CD4-positive, alpha-beta T cell (primary cell): ENCODE measurements at regions not wholly inside any gene's neighbourhood (a gene's known extent, or its start where the extent isn't known, plus 50 kb on each side); places are given as distances from the start of the nearest gene placed in this dataset.

Experiments
- ATAC-seq: fragments of 200-7000 bp; cut with Tn5 transposase; one replicate; pipeline ENCODE4 v1.10.0; 2022; ENCODE audit warnings: mild to moderate bottlenecking; ENCODE audit not compliant: poor library complexity
- CTCF ChIA-PET: fragments of 350-600 bp; sonication (Branson Sonifier 250); formaldehyde crosslinking; loops from one replicate; lab custom pipeline; 2021; ENCODE audit warnings: antibody characterized with exemption, inconsistent platforms; lab: Charles Lee
- POLR2A ChIA-PET: fragments of 350-600 bp; sonication (Branson Sonifier 250); formaldehyde crosslinking; loops from one replicate; lab custom pipeline; 2021; ENCODE audit warnings: antibody characterized with exemption, inconsistent platforms; lab: Charles Lee
- DNase-seq, 14 experiments: peaks; one replicate each; pipeline ENCODE4 v3.0.0-alpha.2; 2013 to 2020; ENCODE audit warnings: mixed read lengths in 2 of 14
- H3K27ac ChIP-seq, 2 donors: one replicate each; pipeline versions ENCODE4 v1.5.1 to v1.7.0; 2013; ENCODE audit warnings: low read length in 2 of 2, low read depth in 1 of 2, mild to moderate bottlenecking in 1 of 2
- H3K27me3 ChIP-seq, 2 experiments: 1 replicate in 1 of 2; 2 replicates in 1 of 2; pipeline versions ENCODE4 v1.6.1 to v1.7.0; 2013; ENCODE audit warnings: low read length in 2 of 2, control low read depth in 1 of 2, mild to moderate bottlenecking in 1 of 2, moderate library complexity in 1 of 2; ENCODE audit not compliant: insufficient read depth in 2 of 2, control insufficient read depth in 1 of 2
- H3K36me3 ChIP-seq: one replicate; pipeline ENCODE4 v1.6.1; 2013; ENCODE audit warnings: low read length, control low read depth; ENCODE audit not compliant: insufficient read depth
- H3K4me1 ChIP-seq: one replicate; pipeline ENCODE4 v1.6.1; 2013; ENCODE audit warnings: low read length, control low read depth; ENCODE audit not compliant: insufficient read depth
- H3K4me3 ChIP-seq: one replicate; pipeline ENCODE4 v1.5.1; 2013; ENCODE audit warnings: mild to moderate bottlenecking, low read length, moderate library complexity
- H3K9me3 ChIP-seq, 2 experiments: 1 replicate in 1 of 2; 2 replicates in 1 of 2; pipeline versions ENCODE4 v1.6.1 to v1.7.0; 2013; ENCODE audit warnings: low read length in 2 of 2, mild to moderate bottlenecking in 2 of 2, control low read depth in 1 of 2, moderate library complexity in 1 of 2; ENCODE audit not compliant: control insufficient read depth in 1 of 2, insufficient read depth in 1 of 2
- H3K27ac Mint-ChIP-seq: one replicate; pipeline ENCODE4 v1.8.0; 2020; ENCODE audit warnings: mixed read lengths
- H3K27me3 Mint-ChIP-seq: one replicate; pipeline ENCODE4 v1.8.0; 2021; ENCODE audit warnings: mixed read lengths
- H3K36me3 Mint-ChIP-seq: one replicate; pipeline ENCODE4 v1.8.0; 2021; ENCODE audit warnings: low read depth, mixed read lengths
- H3K4me1 Mint-ChIP-seq: one replicate; pipeline ENCODE4 v1.8.0; 2021; ENCODE audit warnings: low read depth, mixed read lengths
- H3K4me3 Mint-ChIP-seq: one replicate; pipeline ENCODE4 v1.8.0; 2020; ENCODE audit warnings: mild to moderate bottlenecking, mixed read lengths
- H3K9me3 Mint-ChIP-seq: one replicate; pipeline ENCODE4 v1.8.0; 2020; ENCODE audit warnings: mixed read lengths
- intact Hi-C, 2 experiments: fragments of 100-400 bp; cut with DNase I in 1 of 2; cut with micrococcal nuclease in 1 of 2; formaldehyde crosslinking; loops; one replicate each; pipeline versions ENCODE4 v1.15.1 to v1.9.0; 2023 to 2025; cut with DNase I, micrococcal nuclease
- TF ChIP-seq, protein P1 (sequence below): fragments of 200-600 bp; IDR thresholded peaks from one replicate; pipeline ENCODE4 v1.8.0; 2022; ENCODE audit warnings: antibody characterized with exemption, mild to moderate bottlenecking

DNA sequence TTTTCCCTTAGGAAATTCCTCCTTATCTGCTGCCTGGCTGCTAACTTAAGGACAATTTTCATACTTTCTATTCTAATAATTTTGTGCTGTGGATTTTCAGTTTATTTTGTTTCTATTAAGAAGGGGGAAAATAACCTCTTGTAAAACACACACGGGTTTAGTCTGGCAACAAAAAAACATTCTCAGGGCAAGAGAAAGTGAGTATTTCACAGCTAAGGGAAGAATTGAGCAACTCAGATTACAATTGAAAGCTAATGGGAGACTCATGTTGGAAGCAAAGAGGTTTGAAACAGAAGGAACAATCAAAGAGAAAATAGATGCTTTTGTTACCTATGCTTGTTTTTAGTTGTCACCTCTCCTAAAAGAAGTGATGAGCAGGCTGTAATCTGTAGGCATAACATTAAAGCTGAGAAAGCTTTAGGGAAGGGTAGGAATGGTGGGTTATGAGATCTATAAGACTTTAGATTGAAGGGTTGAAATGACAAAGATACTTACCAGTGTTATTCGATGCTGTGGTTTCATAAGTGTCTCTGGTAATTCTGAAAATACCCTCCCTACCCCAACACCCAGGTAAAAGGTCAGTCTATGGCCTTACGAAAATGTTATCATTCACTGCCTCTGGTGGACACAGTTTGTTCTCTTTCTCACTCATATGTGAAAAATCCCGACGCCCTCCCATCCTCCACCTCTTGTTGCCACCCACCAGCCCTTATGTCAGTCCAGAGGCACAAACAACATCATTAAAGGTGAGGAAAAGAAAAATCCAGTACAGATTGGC lies 510.9 kb downstream of the TXNL1 start:
- Histone ChIP-seq H3K4me1 (no peaks in the 10 kb centered on the region), H3K27me3 (no peaks in the 10 kb centered on the region), H3K4me3 (no peak overlapping the region), H3K9me3 (no peaks in the 10 kb centered on the region), H3K27ac (no peak overlapping the region), H3K36me3 (no peaks in the 10 kb centered on the region)
- ChIA-PET CTCF (no interaction called here), POLR2A (no interaction called here)
- no peaks in the 10 kb centered on the region for H3K9me3 Mint-ChIP-seq
- H3K4me3 Mint-ChIP-seq = no peak overlapping the region
- DNase-seq (no peak), ATAC-seq (no peak)
- H3K4me1 Mint-ChIP-seq = no peaks in the 10 kb centered on the region
- H3K27ac Mint-ChIP-seq = no peak overlapping the region
- intact Hi-C loops = no loop called here
- H3K27me3 Mint-ChIP-seq = no peaks in the 10 kb centered on the region
- H3K36me3 Mint-ChIP-seq = no peaks in the 10 kb centered on the region
- TF ChIP-seq, protein P1, sequence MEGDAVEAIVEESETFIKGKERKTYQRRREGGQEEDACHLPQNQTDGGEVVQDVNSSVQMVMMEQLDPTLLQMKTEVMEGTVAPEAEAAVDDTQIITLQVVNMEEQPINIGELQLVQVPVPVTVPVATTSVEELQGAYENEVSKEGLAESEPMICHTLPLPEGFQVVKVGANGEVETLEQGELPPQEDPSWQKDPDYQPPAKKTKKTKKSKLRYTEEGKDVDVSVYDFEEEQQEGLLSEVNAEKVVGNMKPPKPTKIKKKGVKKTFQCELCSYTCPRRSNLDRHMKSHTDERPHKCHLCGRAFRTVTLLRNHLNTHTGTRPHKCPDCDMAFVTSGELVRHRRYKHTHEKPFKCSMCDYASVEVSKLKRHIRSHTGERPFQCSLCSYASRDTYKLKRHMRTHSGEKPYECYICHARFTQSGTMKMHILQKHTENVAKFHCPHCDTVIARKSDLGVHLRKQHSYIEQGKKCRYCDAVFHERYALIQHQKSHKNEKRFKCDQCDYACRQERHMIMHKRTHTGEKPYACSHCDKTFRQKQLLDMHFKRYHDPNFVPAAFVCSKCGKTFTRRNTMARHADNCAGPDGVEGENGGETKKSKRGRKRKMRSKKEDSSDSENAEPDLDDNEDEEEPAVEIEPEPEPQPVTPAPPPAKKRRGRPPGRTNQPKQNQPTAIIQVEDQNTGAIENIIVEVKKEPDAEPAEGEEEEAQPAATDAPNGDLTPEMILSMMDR = no peak

DNA sequence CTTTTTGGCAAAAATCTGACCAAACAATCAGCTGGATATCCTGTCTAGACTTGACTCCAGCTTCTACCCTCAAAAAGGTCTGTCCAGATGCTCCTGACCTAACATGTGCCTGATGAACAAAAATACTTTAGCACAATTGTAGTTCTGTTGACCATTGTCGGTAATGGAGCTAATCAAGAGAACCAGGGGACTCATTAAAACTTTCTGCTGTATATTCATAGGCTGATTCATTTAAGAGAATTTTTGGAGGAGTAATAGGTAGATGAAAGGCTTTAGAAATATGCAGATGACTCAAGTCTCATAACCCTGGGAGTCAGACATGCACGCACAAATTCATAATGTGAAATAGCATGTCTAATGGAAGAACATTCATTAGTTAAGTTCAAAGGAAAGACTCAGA lies 514.2 kb downstream of the TXNL1 start:
- Histone ChIP-seq H3K27ac (no peak overlapping the region), H3K9me3 (no peaks in the 10 kb centered on the region), H3K27me3 (no peaks in the 10 kb centered on the region), H3K36me3 (no peaks in the 10 kb centered on the region), H3K4me3 (no peak overlapping the region), H3K4me1 (no peaks in the 10 kb centered on the region)
- no peaks in the 10 kb centered on the region for H3K4me1 Mint-ChIP-seq
- no peaks in the 10 kb centered on the region for H3K27me3 Mint-ChIP-seq
- H3K36me3 Mint-ChIP-seq = no peaks in the 10 kb centered on the region
- H3K4me3 Mint-ChIP-seq = no peak overlapping the region
- H3K9me3 Mint-ChIP-seq = no peaks in the 10 kb centered on the region
- ATAC-seq (no peak), DNase-seq (no peak)
- no peak overlapping the region for H3K27ac Mint-ChIP-seq
- TF ChIP-seq, protein P1 = no peak
- intact Hi-C loops = no loop called here
- ChIA-PET CTCF (no interaction called here), POLR2A (no interaction called here)

DNA sequence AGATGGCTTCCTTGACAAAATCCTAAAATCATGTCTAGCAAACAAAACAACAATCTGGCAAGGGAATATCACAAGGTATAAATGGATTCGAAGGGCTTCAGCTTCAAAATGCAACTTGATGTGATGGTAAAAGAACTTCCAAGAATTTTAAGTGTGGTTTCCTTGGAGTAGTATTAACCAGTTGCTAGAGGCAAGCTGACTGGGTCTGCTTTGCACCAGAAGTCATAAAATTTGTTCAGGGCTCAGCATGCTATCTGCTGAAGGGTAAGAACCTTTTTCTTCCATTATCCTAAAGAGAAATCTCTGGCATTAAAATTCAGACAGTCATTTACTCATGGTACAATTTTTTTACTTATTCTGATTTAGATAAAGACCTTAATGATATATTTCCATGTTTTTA lies 516.7 kb downstream of the TXNL1 start:
- POLR2A ChIA-PET = no interaction called here
- no peaks in the 10 kb centered on the region for H3K4me1 ChIP-seq
- H3K4me3 ChIP-seq = no peak overlapping the region
- ATAC-seq (no peak), DNase-seq (no peak)
- TF ChIP-seq, protein P1 = no peak
- Mint-ChIP-seq H3K4me1 (no peaks in the 10 kb centered on the region), H3K27me3 (no peaks in the 10 kb centered on the region), H3K27ac (no peak overlapping the region), H3K4me3 (no peak overlapping the region), H3K36me3 (no peaks in the 10 kb centered on the region), H3K9me3 (no peaks in the 10 kb centered on the region)
- intact Hi-C loops = no loop called here
- CTCF ChIA-PET = no interaction called here
- H3K9me3 ChIP-seq = peaks cover 0 to 3% of the 10 kb centered on the region in 2 experiments
- no peak overlapping the region for H3K27ac ChIP-seq
- H3K36me3 ChIP-seq = no peaks in the 10 kb centered on the region
- no peaks in the 10 kb centered on the region for H3K27me3 ChIP-seq
